ENCODE measurements at regions not wholly inside any gene's neighbourhood (a gene's known extent, or its start where the extent isn't known, plus 50 kb on each side); places are given as distances from the start of the nearest gene placed in this dataset.

- TF ChIP-seq, protein P1, sequence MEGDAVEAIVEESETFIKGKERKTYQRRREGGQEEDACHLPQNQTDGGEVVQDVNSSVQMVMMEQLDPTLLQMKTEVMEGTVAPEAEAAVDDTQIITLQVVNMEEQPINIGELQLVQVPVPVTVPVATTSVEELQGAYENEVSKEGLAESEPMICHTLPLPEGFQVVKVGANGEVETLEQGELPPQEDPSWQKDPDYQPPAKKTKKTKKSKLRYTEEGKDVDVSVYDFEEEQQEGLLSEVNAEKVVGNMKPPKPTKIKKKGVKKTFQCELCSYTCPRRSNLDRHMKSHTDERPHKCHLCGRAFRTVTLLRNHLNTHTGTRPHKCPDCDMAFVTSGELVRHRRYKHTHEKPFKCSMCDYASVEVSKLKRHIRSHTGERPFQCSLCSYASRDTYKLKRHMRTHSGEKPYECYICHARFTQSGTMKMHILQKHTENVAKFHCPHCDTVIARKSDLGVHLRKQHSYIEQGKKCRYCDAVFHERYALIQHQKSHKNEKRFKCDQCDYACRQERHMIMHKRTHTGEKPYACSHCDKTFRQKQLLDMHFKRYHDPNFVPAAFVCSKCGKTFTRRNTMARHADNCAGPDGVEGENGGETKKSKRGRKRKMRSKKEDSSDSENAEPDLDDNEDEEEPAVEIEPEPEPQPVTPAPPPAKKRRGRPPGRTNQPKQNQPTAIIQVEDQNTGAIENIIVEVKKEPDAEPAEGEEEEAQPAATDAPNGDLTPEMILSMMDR (IDR thresholded peaks at IDR 0.05; ENCODE audit: low read length): no peak
- TF ChIP-seq EZH2phosphoT487 (IDR thresholded peaks at IDR 0.05; ENCODE audit: low read length) (no peak), EZH2 (optimal IDR thresholded peaks at IDR 0.05; ENCODE audit: low read depth, low read length) (no peak)
Measured at GRCh38 chr5:73369278-73369677, 79.3 kb downstream of the FOXD1 start.

All from MM.1S (cell line).